LNCaP clone FGC (cell line): ENCODE measurements at regions not wholly inside any gene's neighbourhood (a gene's known extent, or its start where the extent isn't known, plus 50 kb on each side); places are given as distances from the start of the nearest gene placed in this dataset.

Experiments
- DNase-seq: peaks from one replicate; pipeline ENCODE4 v3.0.0-alpha.2; 2011; ENCODE audit warnings: low read depth
- H3K4me3 ChIP-seq: 2 replicates; pipeline ENCODE4 v1.5.1; 2011; ENCODE audit warnings: mild to moderate bottlenecking, low read depth, low read length, control low read depth
- CTCF ChIP-seq: IDR thresholded peaks from 2 replicates; pipeline ENCODE4 v1.5.1; 2012; ENCODE audit warnings: mild to moderate bottlenecking; ENCODE audit not compliant: control insufficient read depth, insufficient read depth; ENCODE audit errors: extremely low read depth

GRCh38 chr18:78363556-78364387 is 615.8 kb upstream of the SALL3 start:
- no peak for DNase-seq
- H3K4me3 ChIP-seq: no peak overlapping the region
- no peak for TF ChIP-seq CTCF

- H3K4me3 ChIP-seq: no peak overlapping the region
- no peak for TF ChIP-seq CTCF
These were observed 615.1 kb upstream of the SALL3 start for GRCh38 chr18:78364388-78364960.

GRCh38 chr18:78367996-78368395 is 611.6 kb upstream of the SALL3 start:
- DNase-seq: no peak
- TF ChIP-seq CTCF: no peak
- H3K4me3 ChIP-seq: no peak overlapping the region

More at GRCh38 chr18:78364388-78364960, 615.1 kb upstream of the SALL3 start:
- no peak for DNase-seq

GRCh38 chr18:78368726-78369125 is 610.9 kb upstream of the SALL3 start:
- TF ChIP-seq CTCF: no peak
- DNase-seq: no peak
- H3K4me3 ChIP-seq: no peak overlapping the region

- H3K4me3 ChIP-seq: no peak overlapping the region
- TF ChIP-seq CTCF: no peak
- no peak for DNase-seq
These were observed 603.6 kb upstream of the SALL3 start for GRCh38 chr18:78376046-78376445.

- no peak for DNase-seq
- no peak overlapping the region for H3K4me3 ChIP-seq
- no peak for TF ChIP-seq CTCF
These were observed 601.2 kb upstream of the SALL3 start for GRCh38 chr18:78378403-78378802.

GRCh38 chr18:78378983-78379382 is 600.6 kb upstream of the SALL3 start:
- DNase-seq: no peak
- TF ChIP-seq CTCF: no peak
- no peak overlapping the region for H3K4me3 ChIP-seq
